CD4-positive, alpha-beta T cell (primary cell): ENCODE measurements at regions not wholly inside any gene's neighbourhood (a gene's known extent, or its start where the extent isn't known, plus 50 kb on each side); places are given as distances from the start of the nearest gene placed in this dataset.

ENCODE experiments used
- ATAC-seq: fragments of 200-7000 bp; cut with Tn5 transposase; one replicate; pipeline ENCODE4 v1.10.0; 2022; ENCODE audit warnings: mild to moderate bottlenecking; ENCODE audit not compliant: poor library complexity
- CTCF ChIA-PET: fragments of 350-600 bp; sonication (Branson Sonifier 250); formaldehyde crosslinking; loops from one replicate; lab custom pipeline; 2021; ENCODE audit warnings: antibody characterized with exemption, inconsistent platforms; lab: Charles Lee
- POLR2A ChIA-PET: fragments of 350-600 bp; sonication (Branson Sonifier 250); formaldehyde crosslinking; loops from one replicate; lab custom pipeline; 2021; ENCODE audit warnings: antibody characterized with exemption, inconsistent platforms; lab: Charles Lee
- DNase-seq, 14 experiments: peaks; one replicate each; pipeline ENCODE4 v3.0.0-alpha.2; 2013 to 2020; ENCODE audit warnings: mixed read lengths in 2 of 14
- H3K27ac ChIP-seq, 2 donors: one replicate each; pipeline versions ENCODE4 v1.5.1 to v1.7.0; 2013; ENCODE audit warnings: low read length in 2 of 2, low read depth in 1 of 2, mild to moderate bottlenecking in 1 of 2
- H3K27me3 ChIP-seq, 2 experiments: 1 replicate in 1 of 2; 2 replicates in 1 of 2; pipeline versions ENCODE4 v1.6.1 to v1.7.0; 2013; ENCODE audit warnings: low read length in 2 of 2, control low read depth in 1 of 2, mild to moderate bottlenecking in 1 of 2, moderate library complexity in 1 of 2; ENCODE audit not compliant: insufficient read depth in 2 of 2, control insufficient read depth in 1 of 2
- H3K36me3 ChIP-seq: one replicate; pipeline ENCODE4 v1.6.1; 2013; ENCODE audit warnings: low read length, control low read depth; ENCODE audit not compliant: insufficient read depth
- H3K4me1 ChIP-seq: one replicate; pipeline ENCODE4 v1.6.1; 2013; ENCODE audit warnings: low read length, control low read depth; ENCODE audit not compliant: insufficient read depth
- H3K4me3 ChIP-seq: one replicate; pipeline ENCODE4 v1.5.1; 2013; ENCODE audit warnings: mild to moderate bottlenecking, low read length, moderate library complexity
- H3K9me3 ChIP-seq, 2 experiments: 1 replicate in 1 of 2; 2 replicates in 1 of 2; pipeline versions ENCODE4 v1.6.1 to v1.7.0; 2013; ENCODE audit warnings: low read length in 2 of 2, mild to moderate bottlenecking in 2 of 2, control low read depth in 1 of 2, moderate library complexity in 1 of 2; ENCODE audit not compliant: control insufficient read depth in 1 of 2, insufficient read depth in 1 of 2
- H3K27ac Mint-ChIP-seq: one replicate; pipeline ENCODE4 v1.8.0; 2020; ENCODE audit warnings: mixed read lengths
- H3K27me3 Mint-ChIP-seq: one replicate; pipeline ENCODE4 v1.8.0; 2021; ENCODE audit warnings: mixed read lengths
- H3K36me3 Mint-ChIP-seq: one replicate; pipeline ENCODE4 v1.8.0; 2021; ENCODE audit warnings: low read depth, mixed read lengths
- H3K4me1 Mint-ChIP-seq: one replicate; pipeline ENCODE4 v1.8.0; 2021; ENCODE audit warnings: low read depth, mixed read lengths
- H3K4me3 Mint-ChIP-seq: one replicate; pipeline ENCODE4 v1.8.0; 2020; ENCODE audit warnings: mild to moderate bottlenecking, mixed read lengths
- H3K9me3 Mint-ChIP-seq: one replicate; pipeline ENCODE4 v1.8.0; 2020; ENCODE audit warnings: mixed read lengths
- intact Hi-C, 2 experiments: fragments of 100-400 bp; cut with DNase I in 1 of 2; cut with micrococcal nuclease in 1 of 2; formaldehyde crosslinking; loops; one replicate each; pipeline versions ENCODE4 v1.15.1 to v1.9.0; 2023 to 2025; cut with DNase I, micrococcal nuclease
- TF ChIP-seq, protein P1 (sequence below): fragments of 200-600 bp; IDR thresholded peaks from one replicate; pipeline ENCODE4 v1.8.0; 2022; ENCODE audit warnings: antibody characterized with exemption, mild to moderate bottlenecking

DNA sequence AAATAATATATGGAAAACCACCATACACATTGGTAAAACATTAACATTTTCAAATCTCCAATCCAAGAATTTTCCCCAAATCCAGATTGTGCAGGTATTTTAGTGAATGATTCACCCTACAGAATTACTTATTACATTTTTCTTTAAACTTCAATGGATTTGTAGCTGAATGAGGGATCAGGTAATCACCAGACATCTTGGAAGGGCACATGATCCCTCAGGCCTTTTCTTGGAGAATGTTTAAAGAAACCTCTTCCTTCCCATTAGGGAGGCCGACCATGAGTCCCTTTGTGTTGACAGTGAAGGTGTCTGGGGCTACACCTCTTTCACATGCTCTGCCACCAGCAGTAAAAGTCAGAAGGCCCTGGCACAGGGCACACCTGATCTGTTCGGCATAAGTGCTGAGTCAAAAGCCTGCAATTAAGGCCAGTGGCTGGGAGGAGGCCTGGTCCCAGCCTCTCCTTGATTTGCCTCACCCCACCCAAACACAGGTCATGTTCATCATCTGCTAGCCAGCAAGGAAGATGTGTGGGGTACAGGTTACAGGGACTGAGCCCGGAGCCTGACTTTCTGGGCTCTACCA lies 207.7 kb downstream of the SNX10 start:
- POLR2A ChIA-PET, result interaction anchor here (0.6 kb wide), 1 partner anchor 13 kb away, joined by 3 read pairs; no protein-coding TSS in a partner anchor
- no peaks in the 10 kb centered on the region for H3K9me3 Mint-ChIP-seq
- Histone ChIP-seq H3K9me3 (no peaks in the 10 kb centered on the region), H3K36me3 (no peaks in the 10 kb centered on the region), H3K4me1 (no peaks in the 10 kb centered on the region), H3K27me3 (peaks cover 0 to 3% of the 10 kb centered on the region in 2 experiments), H3K4me3 (no peak overlapping the region), H3K27ac (no peak overlapping the region)
- no peak for DNase-seq
- H3K4me3 Mint-ChIP-seq, result no peak overlapping the region
- TF ChIP-seq, protein P1, sequence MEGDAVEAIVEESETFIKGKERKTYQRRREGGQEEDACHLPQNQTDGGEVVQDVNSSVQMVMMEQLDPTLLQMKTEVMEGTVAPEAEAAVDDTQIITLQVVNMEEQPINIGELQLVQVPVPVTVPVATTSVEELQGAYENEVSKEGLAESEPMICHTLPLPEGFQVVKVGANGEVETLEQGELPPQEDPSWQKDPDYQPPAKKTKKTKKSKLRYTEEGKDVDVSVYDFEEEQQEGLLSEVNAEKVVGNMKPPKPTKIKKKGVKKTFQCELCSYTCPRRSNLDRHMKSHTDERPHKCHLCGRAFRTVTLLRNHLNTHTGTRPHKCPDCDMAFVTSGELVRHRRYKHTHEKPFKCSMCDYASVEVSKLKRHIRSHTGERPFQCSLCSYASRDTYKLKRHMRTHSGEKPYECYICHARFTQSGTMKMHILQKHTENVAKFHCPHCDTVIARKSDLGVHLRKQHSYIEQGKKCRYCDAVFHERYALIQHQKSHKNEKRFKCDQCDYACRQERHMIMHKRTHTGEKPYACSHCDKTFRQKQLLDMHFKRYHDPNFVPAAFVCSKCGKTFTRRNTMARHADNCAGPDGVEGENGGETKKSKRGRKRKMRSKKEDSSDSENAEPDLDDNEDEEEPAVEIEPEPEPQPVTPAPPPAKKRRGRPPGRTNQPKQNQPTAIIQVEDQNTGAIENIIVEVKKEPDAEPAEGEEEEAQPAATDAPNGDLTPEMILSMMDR, result no peak
- intact Hi-C loops, result loop anchor here in 1 of 2 experiments (5.0 kb wide), 1 partner anchor 122 kb away; no protein-coding TSS in a partner anchor
- no peak for ATAC-seq
- no peaks in the 10 kb centered on the region for H3K4me1 Mint-ChIP-seq
- H3K27me3 Mint-ChIP-seq, result peaks cover 8% of the 10 kb centered on the region
- CTCF ChIA-PET, result no interaction called here
- H3K36me3 Mint-ChIP-seq, result no peaks in the 10 kb centered on the region
- no peak overlapping the region for H3K27ac Mint-ChIP-seq

DNA sequence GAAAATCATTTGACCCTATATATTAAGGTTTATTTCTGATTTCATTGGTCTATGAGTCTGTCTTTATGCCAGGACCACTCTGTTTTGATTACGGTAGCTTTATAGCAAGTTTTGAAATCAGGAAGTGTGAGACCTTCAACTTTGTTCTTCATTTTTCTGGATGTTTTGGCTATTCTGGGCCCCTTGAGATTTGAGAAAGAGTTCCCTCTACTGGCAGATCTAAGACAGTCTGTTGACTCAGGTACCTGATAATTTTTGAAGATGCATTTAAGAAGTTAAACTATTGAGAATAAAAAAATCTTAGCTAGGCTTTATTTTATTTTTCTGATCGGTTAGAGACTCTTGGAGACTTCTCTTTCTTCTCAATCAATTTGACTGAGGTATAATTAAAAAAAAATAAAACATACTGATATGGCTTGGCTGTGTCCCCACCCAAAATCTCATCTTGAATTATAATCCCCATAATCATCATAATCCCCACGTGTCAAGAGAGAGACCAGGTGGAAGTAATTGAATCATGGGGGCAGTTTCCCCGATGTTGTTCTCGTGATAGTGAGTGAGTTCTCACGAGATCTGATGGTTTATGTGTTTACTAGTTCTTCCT lies 209.2 kb downstream of the SNX10 start:
- H3K27ac Mint-ChIP-seq, result no peak overlapping the region
- intact Hi-C loops, result loop anchor here (2.0 to 10.0 kb wide), 5 partner anchors 132 to 609 kb away; no protein-coding TSS in a partner anchor
- no peaks in the 10 kb centered on the region for H3K4me1 Mint-ChIP-seq
- no peaks in the 10 kb centered on the region for H3K9me3 Mint-ChIP-seq
- Histone ChIP-seq H3K27ac (no peak overlapping the region), H3K36me3 (no peaks in the 10 kb centered on the region), H3K27me3 (peaks cover 3% of the 10 kb centered on the region in 2 experiments), H3K4me3 (no peak overlapping the region), H3K4me1 (no peaks in the 10 kb centered on the region), H3K9me3 (no peaks in the 10 kb centered on the region)
- no peaks in the 10 kb centered on the region for H3K36me3 Mint-ChIP-seq
- ATAC-seq, result no peak
- DNase-seq, result peak in 3 of 14 experiments; percentile 23 to 39 (median 31)
- ChIA-PET POLR2A (interaction anchor here (0.6 kb wide), 1 partner anchor 307 kb away, joined by 3 read pairs; no protein-coding TSS in a partner anchor), CTCF (no interaction called here)
- peaks cover 8% of the 10 kb centered on the region for H3K27me3 Mint-ChIP-seq
- TF ChIP-seq, protein P1, result peak; percentile 46
- H3K4me3 Mint-ChIP-seq, result no peak overlapping the region

DNA sequence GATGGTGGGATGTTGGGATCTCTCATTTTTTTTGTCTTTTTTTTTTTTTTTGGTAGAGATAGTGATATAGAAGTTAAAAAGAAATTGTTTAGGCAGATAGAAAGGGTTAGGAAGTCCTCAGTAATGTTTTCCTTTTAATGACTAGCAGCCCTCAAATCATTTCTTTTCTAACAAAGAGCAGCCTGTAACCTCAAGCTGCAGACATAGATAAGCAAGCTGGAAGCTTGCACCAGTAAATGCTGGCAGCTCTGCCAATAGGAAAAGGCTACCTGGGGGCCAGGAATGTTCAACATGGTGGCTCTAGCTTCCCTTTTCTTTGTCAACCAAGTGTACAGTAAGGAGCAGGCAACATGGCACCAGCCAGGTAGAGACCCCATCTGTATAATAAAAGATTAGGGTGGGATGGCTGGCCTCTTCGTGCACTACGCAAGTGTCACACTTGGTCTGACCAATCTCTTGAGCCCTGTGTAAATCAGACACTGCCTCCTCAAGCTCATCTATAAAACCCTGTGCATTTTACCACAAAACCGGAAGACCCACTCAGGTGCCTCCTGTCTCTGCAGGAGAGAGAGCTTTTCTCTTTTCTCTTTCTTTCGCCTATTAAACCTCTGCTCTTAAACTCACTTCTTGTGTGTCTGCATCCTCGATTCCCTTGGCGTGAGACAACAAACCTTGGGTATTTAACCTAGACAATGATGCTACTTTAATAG lies 212.9 kb downstream of the SNX10 start:
- TF ChIP-seq, protein P1, result no peak
- peaks cover 22% of the 10 kb centered on the region for H3K27me3 Mint-ChIP-seq
- H3K36me3 ChIP-seq, result no peaks in the 10 kb centered on the region
- no peaks in the 10 kb centered on the region for H3K4me1 ChIP-seq
- H3K4me3 ChIP-seq, result no peak overlapping the region
- no peak for ATAC-seq
- CTCF ChIA-PET, result no interaction called here
- H3K36me3 Mint-ChIP-seq, result no peaks in the 10 kb centered on the region
- H3K27ac ChIP-seq, result no peak overlapping the region
- intact Hi-C loops, result loop anchor here (5.0 to 10.0 kb wide), 4 partner anchors 160 to 612 kb away; no protein-coding TSS in a partner anchor
- no peaks in the 10 kb centered on the region for H3K9me3 Mint-ChIP-seq
- no peaks in the 10 kb centered on the region for H3K4me1 Mint-ChIP-seq
- H3K4me3 Mint-ChIP-seq, result no peak overlapping the region
- no peak overlapping the region for H3K27ac Mint-ChIP-seq
- DNase-seq, result no peak
- H3K9me3 ChIP-seq, result no peaks in the 10 kb centered on the region
- POLR2A ChIA-PET, result no interaction called here
- H3K27me3 ChIP-seq, result peaks cover 3% of the 10 kb centered on the region in 2 experiments
